ENCODE measurements at regions not wholly inside any gene's neighbourhood (a gene's known extent, or its start where the extent isn't known, plus 50 kb on each side); places are given as distances from the start of the nearest gene placed in this dataset.

GRCh38 chr3:148002705-148003205, 593.6 kb downstream of the ZIC1 start:
- intact Hi-C loops (cut with DNase I; ENCODE audit: low total_unique reads): no loop called here
- DNase-seq: no peak
- H3K4me3 ChIP-seq: no peak overlapping the region
- H3K4me1 ChIP-seq: no peaks in the 10 kb centered on the region
- H3K36me3 ChIP-seq: no peaks in the 10 kb centered on the region
- no peak for TF ChIP-seq POLR2AphosphoS5 (IDR thresholded peaks at IDR 0.05)
- TF ChIP-seq, protein P1, sequence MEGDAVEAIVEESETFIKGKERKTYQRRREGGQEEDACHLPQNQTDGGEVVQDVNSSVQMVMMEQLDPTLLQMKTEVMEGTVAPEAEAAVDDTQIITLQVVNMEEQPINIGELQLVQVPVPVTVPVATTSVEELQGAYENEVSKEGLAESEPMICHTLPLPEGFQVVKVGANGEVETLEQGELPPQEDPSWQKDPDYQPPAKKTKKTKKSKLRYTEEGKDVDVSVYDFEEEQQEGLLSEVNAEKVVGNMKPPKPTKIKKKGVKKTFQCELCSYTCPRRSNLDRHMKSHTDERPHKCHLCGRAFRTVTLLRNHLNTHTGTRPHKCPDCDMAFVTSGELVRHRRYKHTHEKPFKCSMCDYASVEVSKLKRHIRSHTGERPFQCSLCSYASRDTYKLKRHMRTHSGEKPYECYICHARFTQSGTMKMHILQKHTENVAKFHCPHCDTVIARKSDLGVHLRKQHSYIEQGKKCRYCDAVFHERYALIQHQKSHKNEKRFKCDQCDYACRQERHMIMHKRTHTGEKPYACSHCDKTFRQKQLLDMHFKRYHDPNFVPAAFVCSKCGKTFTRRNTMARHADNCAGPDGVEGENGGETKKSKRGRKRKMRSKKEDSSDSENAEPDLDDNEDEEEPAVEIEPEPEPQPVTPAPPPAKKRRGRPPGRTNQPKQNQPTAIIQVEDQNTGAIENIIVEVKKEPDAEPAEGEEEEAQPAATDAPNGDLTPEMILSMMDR (IDR thresholded peaks at IDR 0.05 in 8 of 11, conservative IDR thresholded peaks at IDR 0.05 in 3 of 11): no peak
- no peak for TF ChIP-seq POLR2A (IDR thresholded peaks at IDR 0.05)
- peaks cover 0 to 9% (median 0%) of the 10 kb centered on the region in 8 donors for H3K9me3 ChIP-seq
- 78 to 90% (median 87%) methylated on average over 4 of the region's 4 CpGs for WGBS, 5 donors
- no peaks in the 10 kb centered on the region for H3K27me3 ChIP-seq (replicated peaks in 1 of 7)
- H3K27ac ChIP-seq: no peak overlapping the region

DNA sequence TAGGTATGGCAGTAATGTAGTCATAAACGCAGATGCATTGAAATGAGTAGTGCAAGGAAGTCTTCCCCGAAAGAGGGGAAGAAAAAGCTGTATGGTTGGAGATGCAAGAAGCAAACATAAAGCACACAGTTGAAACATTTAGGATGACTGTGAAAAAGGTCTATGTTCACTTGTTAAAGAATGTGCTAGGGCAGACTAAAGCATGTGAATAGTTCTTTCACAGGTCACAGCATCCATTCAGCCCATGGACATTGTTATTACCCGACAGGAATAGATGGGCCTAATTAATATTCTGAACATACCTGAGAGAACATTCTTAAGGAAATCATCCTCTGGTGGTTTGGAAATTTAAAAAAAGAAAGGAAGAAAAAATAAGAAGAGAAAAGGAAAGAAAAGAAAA, 595.2 kb downstream of the ZIC1 start:
- Histone ChIP-seq H3K4me1 (no peaks in the 10 kb centered on the region), H3K4me3 (no peak overlapping the region), H3K27me3 (replicated peaks in 1 of 7) (no peaks in the 10 kb centered on the region), H3K36me3 (no peaks in the 10 kb centered on the region), H3K9me3 (peaks cover 0 to 5% (median 0%) of the 10 kb centered on the region in 8 donors), H3K27ac (no peak overlapping the region)
- DNase-seq: no peak
- WGBS, 5 donors: 74 to 83% (median 77%) methylated on average over 3 of the region's 3 CpGs
- intact Hi-C loops (cut with DNase I; ENCODE audit: low total_unique reads): no loop called here
- no peak for TF ChIP-seq POLR2AphosphoS5 (IDR thresholded peaks at IDR 0.05)
- TF ChIP-seq, protein P1 (IDR thresholded peaks at IDR 0.05 in 8 of 11, conservative IDR thresholded peaks at IDR 0.05 in 3 of 11): no peak
- no peak for TF ChIP-seq POLR2A (IDR thresholded peaks at IDR 0.05)

GRCh38 chr3:148005456-148005855, 596.3 kb downstream of the ZIC1 start:
- WGBS, 5 donors: 77 to 89% (median 84%) methylated on average over 2 of the region's 2 CpGs
- Histone ChIP-seq H3K27me3 (replicated peaks in 1 of 7) (no peaks in the 10 kb centered on the region), H3K9me3 (peaks cover 0 to 5% (median 0%) of the 10 kb centered on the region in 8 donors), H3K27ac (no peak overlapping the region), H3K36me3 (no peaks in the 10 kb centered on the region), H3K4me1 (no peaks in the 10 kb centered on the region), H3K4me3 (no peak overlapping the region)
- intact Hi-C loops (cut with DNase I; ENCODE audit: low total_unique reads): no loop called here
- TF ChIP-seq POLR2AphosphoS5 (IDR thresholded peaks at IDR 0.05) (no peak), POLR2A (IDR thresholded peaks at IDR 0.05) (no peak)
- DNase-seq: no peak

DNA sequence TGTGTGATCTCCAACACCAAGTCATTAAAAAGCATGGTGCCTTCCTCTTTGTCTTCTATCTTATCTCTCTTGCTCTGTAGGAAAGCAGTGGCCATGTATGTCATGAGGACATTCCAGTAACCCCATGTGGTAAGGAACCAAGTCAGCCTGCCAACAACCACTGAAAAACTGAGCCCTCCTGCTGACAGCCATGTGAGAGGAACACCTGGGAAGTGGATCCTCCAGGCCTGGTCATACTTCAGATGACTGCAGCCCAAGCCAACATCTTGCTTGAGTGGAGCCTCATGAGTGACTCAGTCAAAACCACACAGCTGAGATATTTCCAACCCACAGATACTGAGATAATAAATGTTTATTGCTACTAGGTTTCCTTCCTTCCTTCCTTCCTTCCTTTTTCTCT, 597.3 kb downstream of the ZIC1 start:
- Histone ChIP-seq H3K9me3 (peaks cover 0 to 5% (median 0%) of the 10 kb centered on the region in 8 donors), H3K27ac (no peak overlapping the region), H3K4me1 (no peaks in the 10 kb centered on the region), H3K27me3 (replicated peaks in 1 of 7) (no peaks in the 10 kb centered on the region), H3K4me3 (no peak overlapping the region), H3K36me3 (no peaks in the 10 kb centered on the region)
- TF ChIP-seq POLR2AphosphoS5 (IDR thresholded peaks at IDR 0.05): no peak
- TF ChIP-seq, protein P1 (IDR thresholded peaks at IDR 0.05 in 8 of 11, conservative IDR thresholded peaks at IDR 0.05 in 3 of 11): no peak
- no peak for TF ChIP-seq POLR2A (IDR thresholded peaks at IDR 0.05)
- intact Hi-C loops (cut with DNase I; ENCODE audit: low total_unique reads): no loop called here
- no peak for DNase-seq

GRCh38 chr3:148008591-148008990, 599.4 kb downstream of the ZIC1 start:
- TF ChIP-seq, protein P1 (IDR thresholded peaks at IDR 0.05 in 8 of 11, conservative IDR thresholded peaks at IDR 0.05 in 3 of 11): no peak
- TF ChIP-seq POLR2A (IDR thresholded peaks at IDR 0.05) (no peak), POLR2AphosphoS5 (IDR thresholded peaks at IDR 0.05) (no peak)
- Histone ChIP-seq H3K27ac (no peak overlapping the region), H3K9me3 (peaks cover 0 to 14% (median 1%) of the 10 kb centered on the region in 8 donors), H3K4me3 (no peak overlapping the region), H3K4me1 (no peaks in the 10 kb centered on the region), H3K36me3 (no peaks in the 10 kb centered on the region), H3K27me3 (replicated peaks in 1 of 7) (no peaks in the 10 kb centered on the region)
- 58 to 81% (median 71%) methylated on average over 1 of the region's 1 CpG for WGBS, 5 donors
- intact Hi-C loops (cut with DNase I; ENCODE audit: low total_unique reads): no loop called here
- no peak for DNase-seq
